OCI-LY3 (cell line): ENCODE measurements at regions not wholly inside any gene's neighbourhood (a gene's known extent, or its start where the extent isn't known, plus 50 kb on each side); places are given as distances from the start of the nearest gene placed in this dataset.

ENCODE experiments used
- H2AFZ ChIP-seq: fragments of 200-600, 300-600 bp; shearing (Covaris generic); 2 replicates; pipeline ENCODE4 v1.6.0; 2014; ENCODE audit warnings: antibody characterized with exemption, low read depth, low read length
- H3K27ac ChIP-seq: fragments of 200-600, 300-600 bp; sonication (generic); 2 replicates; pipeline ENCODE4 v1.5.1; 2014; ENCODE audit warnings: mild to moderate bottlenecking, low read length, moderate library complexity, mixed read lengths
- H3K27me3 ChIP-seq: fragments of 200-600, 300-600 bp; sonication (generic); 2 replicates; pipeline ENCODE4 v1.6.1; 2014; ENCODE audit warnings: low read depth, low read length, mixed read lengths
- H3K36me3 ChIP-seq: fragments of 200-600, 300-600 bp; sonication (generic); replicated peaks from 2 replicates; pipeline ENCODE3; 2014; ENCODE audit warnings: low read depth, low read length, mixed read lengths
- H3K4me1 ChIP-seq: fragments of 300-600, 200-600 bp; sonication (generic); 2 replicates; pipeline ENCODE4 v1.6.1; 2014; ENCODE audit warnings: low read length, mixed read lengths
- H3K4me2 ChIP-seq: fragments of 200-600, 300-600 bp; sonication (generic); 2 replicates; pipeline ENCODE4 v1.6.1; 2014; ENCODE audit warnings: low read length, mixed read lengths
- H3K4me3 ChIP-seq: fragments of 300-600, 200-600 bp; sonication (generic); 2 replicates; pipeline ENCODE4 v1.5.1; 2014; ENCODE audit warnings: antibody characterized with exemption, mild to moderate bottlenecking, low read length, moderate library complexity
- H3K79me2 ChIP-seq: fragments of 300-600, 200-600 bp; shearing (Covaris generic); 2 replicates; pipeline ENCODE4 v1.6.1; 2014; ENCODE audit warnings: mild to moderate bottlenecking, low read length, mixed read lengths
- H3K9ac ChIP-seq: fragments of 300-600, 200-600 bp; shearing (Covaris generic); 2 replicates; pipeline ENCODE4 v1.6.0; 2014; ENCODE audit warnings: mild to moderate bottlenecking, low read length, moderate library complexity
- H3K9me3 ChIP-seq: fragments of 200-600, 300-600 bp; shearing (Covaris generic); 2 replicates; pipeline ENCODE4 v1.6.1; 2014; ENCODE audit warnings: low read length, mixed read lengths; ENCODE audit not compliant: insufficient read depth
- H4K20me1 ChIP-seq: fragments of 200-600, 300-600 bp; sonication (generic); 2 replicates; pipeline ENCODE4 v1.6.1; 2016; ENCODE audit warnings: low read length, mixed read lengths; ENCODE audit not compliant: insufficient read depth
- CTCF ChIP-seq: fragments of 200-600, 300-600 bp; sonication (generic); IDR thresholded peaks from 2 replicates; pipeline ENCODE4 v1.5.1; 2014; ENCODE audit warnings: antibody characterized with exemption, low read length, low read depth
- EZH2phosphoT487 ChIP-seq: fragments of 200-600 bp; shearing (Covaris generic); IDR thresholded peaks from 2 replicates; pipeline ENCODE4 v1.6.1; 2018; ENCODE audit warnings: antibody characterized with exemption, mixed run types, low read depth

- Histone ChIP-seq H3K4me1 (no peaks in the 10 kb centered on the region), H3K79me2 (no peaks in the 10 kb centered on the region), H4K20me1 (no peaks in the 10 kb centered on the region), H2AFZ (no peak overlapping the region), H3K36me3 (no peaks in the 10 kb centered on the region), H3K9me3 (no peaks in the 10 kb centered on the region), H3K27me3 (peaks cover 9% of the 10 kb centered on the region; the same call in 1 of the 2 replicates), H3K9ac (no peak overlapping the region), H3K4me2 (no peak overlapping the region), H3K4me3 (no peak overlapping the region), H3K27ac (no peak overlapping the region)
- TF ChIP-seq EZH2phosphoT487, result no peak
- peak; percentile 61 for TF ChIP-seq CTCF
Observed at GRCh38 chr3:156010829-156011228, 109.5 kb upstream of the KCNAB1 start.

- no peak overlapping the region for H3K27ac ChIP-seq
- no peaks in the 10 kb centered on the region for H3K36me3 ChIP-seq
- H3K4me3 ChIP-seq, result no peak overlapping the region
- no peak overlapping the region for H2AFZ ChIP-seq
- no peak overlapping the region for H3K4me2 ChIP-seq
- H3K9ac ChIP-seq, result no peak overlapping the region
- no peaks in the 10 kb centered on the region for H3K79me2 ChIP-seq
- peaks cover 9% of the 10 kb centered on the region; the same call in 1 of the 2 replicates for H3K27me3 ChIP-seq
- H3K4me1 ChIP-seq, result no peaks in the 10 kb centered on the region
- H3K9me3 ChIP-seq, result no peaks in the 10 kb centered on the region
- no peaks in the 10 kb centered on the region for H4K20me1 ChIP-seq
- TF ChIP-seq EZH2phosphoT487 (no peak), CTCF (no peak)
Observed at GRCh38 chr3:156014489-156014888, 105.9 kb upstream of the KCNAB1 start.

GRCh38 chr3:156016902-156017301 lies 103.5 kb upstream of the KCNAB1 start:
- no peak overlapping the region for H3K9ac ChIP-seq
- no peaks in the 10 kb centered on the region for H3K4me1 ChIP-seq
- H3K79me2 ChIP-seq, result no peaks in the 10 kb centered on the region
- no peak for TF ChIP-seq EZH2phosphoT487
- TF ChIP-seq CTCF, result no peak
- no peak overlapping the region for H3K4me2 ChIP-seq
- H3K9me3 ChIP-seq, result no peaks in the 10 kb centered on the region
- H3K27me3 ChIP-seq, result peaks cover 6% of the 10 kb centered on the region; the same call in 1 of the 2 replicates
- no peaks in the 10 kb centered on the region for H3K36me3 ChIP-seq
- no peaks in the 10 kb centered on the region for H4K20me1 ChIP-seq
- no peak overlapping the region for H2AFZ ChIP-seq
- H3K27ac ChIP-seq, result no peak overlapping the region
- no peak overlapping the region for H3K4me3 ChIP-seq

GRCh38 chr3:156017352-156018030 lies 102.9 kb upstream of the KCNAB1 start:
- no peak for TF ChIP-seq CTCF
- no peak for TF ChIP-seq EZH2phosphoT487
- no peak overlapping the region for H3K9ac ChIP-seq

More at GRCh38 chr3:156017352-156018030, 102.9 kb upstream of the KCNAB1 start:
- H2AFZ ChIP-seq, result no peak overlapping the region
- H3K79me2 ChIP-seq, result no peaks in the 10 kb centered on the region
- no peaks in the 10 kb centered on the region for H3K9me3 ChIP-seq
- H3K4me2 ChIP-seq, result no peak overlapping the region
- no peaks in the 10 kb centered on the region for H4K20me1 ChIP-seq
- H3K4me1 ChIP-seq, result no peaks in the 10 kb centered on the region
- no peak overlapping the region for H3K27ac ChIP-seq
- H3K36me3 ChIP-seq, result no peaks in the 10 kb centered on the region
- no peak overlapping the region for H3K4me3 ChIP-seq
- H3K27me3 ChIP-seq, result no peaks in the 10 kb centered on the region; the same call in 1 of the 2 replicates
